SK-N-SH (cell line): ENCODE measurements at regions not wholly inside any gene's neighbourhood (a gene's known extent, or its start where the extent isn't known, plus 50 kb on each side); places are given as distances from the start of the nearest gene placed in this dataset.

Experiments
- CTCF ChIA-PET: fragments of 300-600, 350-600 bp; formaldehyde crosslinking; extraction: SDS; loops from one replicate; lab custom pipeline; 2021; lab: Yijun Ruan, JAX
- POLR2A ChIA-PET: fragments of 350-600 bp; sonication (Branson Sonifier 250); formaldehyde crosslinking; extraction: SDS; loops from one replicate; lab custom pipeline; 2020; ENCODE audit warnings: antibody characterized with exemption, inconsistent platforms; lab: Yijun Ruan, JAX
- DNase-seq: peaks from one replicate; pipeline ENCODE4 v3.0.0; 2012
- H2AFZ ChIP-seq: fragments of 200-600 bp; sonication (generic); 2 replicates; pipeline ENCODE4 v1.8.1; 2016; ENCODE audit warnings: antibody characterized with exemption, mild to moderate bottlenecking, low read depth
- H3F3A ChIP-seq: fragments of 200-600 bp; sonication (generic); replicated peaks from 2 replicates; pipeline ENCODE3; 2016; ENCODE audit warnings: antibody characterized with exemption, mild to moderate bottlenecking; ENCODE audit not compliant: insufficient read depth
- H3K27ac ChIP-seq, 2 experiments: fragments of 200-500 bp in 1 of 2; fragments of 200-600 bp in 1 of 2; sonication (Bioruptor generic) in 1 of 2; sonication (generic), shearing (Covaris generic) in 1 of 2; 2 replicates each; pipeline versions ENCODE4 v1.5.1 to v1.6.1; 2014 to 2016; ENCODE audit warnings: low read depth in 2 of 2, inconsistent platforms in 1 of 2, low read length in 1 of 2, mild to moderate bottlenecking in 1 of 2, mixed read lengths in 1 of 2
- H3K27me3 ChIP-seq: fragments of 200-600 bp; sonication (generic), shearing (Covaris generic); 2 replicates; pipeline ENCODE4 v1.6.1; 2016; ENCODE audit warnings: mixed run types; ENCODE audit not compliant: insufficient read depth
- H3K36me3 ChIP-seq, 2 experiments: fragments of 200-500 bp in 1 of 2; fragments of 200-600 bp in 1 of 2; sonication (Bioruptor generic) in 1 of 2; sonication (generic) in 1 of 2; replicated peaks in 1 of 2; 2 replicates each; pipeline versions ENCODE3 to v1.5.1; 2014 to 2016; ENCODE audit warnings: low read length in 1 of 2, mild to moderate bottlenecking in 1 of 2; ENCODE audit not compliant: insufficient read depth in 2 of 2, control insufficient read depth in 1 of 2
- H3K4me1 ChIP-seq, 2 experiments: fragments of 200-500 bp in 1 of 2; fragments of 200-600 bp in 1 of 2; sonication (Bioruptor generic) in 1 of 2; sonication (generic), shearing (Covaris generic) in 1 of 2; 2 replicates each; pipeline versions ENCODE4 v1.5.1 to v1.6.1; 2014 to 2016; ENCODE audit warnings: low read depth in 1 of 2, low read length in 1 of 2, mixed run types in 1 of 2; ENCODE audit not compliant: insufficient read depth in 2 of 2, control insufficient read depth in 1 of 2
- H3K4me2 ChIP-seq: fragments of 200-600 bp; sonication (generic), shearing (Covaris generic); 2 replicates; pipeline ENCODE4 v1.6.1; 2017; ENCODE audit warnings: mixed run types
- H3K4me3 ChIP-seq, 2 experiments: fragments of 200-500 bp in 1 of 2; fragments of 200-600 bp in 1 of 2; sonication (Bioruptor generic) in 1 of 2; sonication (generic), shearing (Covaris generic) in 1 of 2; 2 replicates each; pipeline versions ENCODE4 v1.5.1 to v1.8.1; 2014 to 2016; ENCODE audit warnings: low read depth in 2 of 2, inconsistent platforms in 1 of 2, low read length in 1 of 2, mild to moderate bottlenecking in 1 of 2, mixed read lengths in 1 of 2, moderate library complexity in 1 of 2
- H3K79me2 ChIP-seq: fragments of 200-600 bp; sonication (generic); 2 replicates; pipeline ENCODE4 v1.8.1; 2017; ENCODE audit warnings: mild to moderate bottlenecking; ENCODE audit not compliant: insufficient read depth
- H3K9ac ChIP-seq: fragments of 200-600 bp; sonication (generic); 2 replicates; pipeline ENCODE4 v1.6.1; 2017; ENCODE audit warnings: mixed run types
- H3K9me2 ChIP-seq: fragments of 200-600 bp; sonication (generic); 2 replicates; pipeline ENCODE4 v1.6.1; 2017; ENCODE audit warnings: mixed run types
- H3K9me3 ChIP-seq: fragments of 200-600 bp; sonication (generic); 2 replicates; pipeline ENCODE4 v1.6.1; 2017; ENCODE audit warnings: mixed run types, mild to moderate bottlenecking, moderate library complexity
- H4K20me1 ChIP-seq: fragments of 200-600 bp; sonication (generic); 2 replicates; pipeline ENCODE4 v1.6.1; 2017; ENCODE audit warnings: mild to moderate bottlenecking, mixed run types; ENCODE audit not compliant: insufficient read depth
- CHD2 ChIP-seq: fragments of 150-350 bp; IDR thresholded peaks from 2 replicates; pipeline ENCODE4 v1.6.1; 2018; ENCODE audit warnings: low read length; ENCODE audit not compliant: partially characterized antibody
- ELF1 ChIP-seq: IDR thresholded peaks from 2 replicates; pipeline ENCODE4 v1.4.0; 2012
- EP300 ChIP-seq, 2 experiments: IDR thresholded peaks; 2 replicates each; pipeline versions ENCODE4 v1.4.0 to v1.6.1; 2012; ENCODE audit warnings: borderline replicate concordance in 1 of 2, low read depth in 1 of 2, low read length in 1 of 2
- EZH2phosphoT487 ChIP-seq: fragments of 200-600 bp; sonication (generic); IDR thresholded peaks from 2 replicates; pipeline ENCODE4 v1.6.1; 2017; ENCODE audit warnings: low read depth, mixed run types, mild to moderate bottlenecking, antibody characterized with exemption, moderate library complexity, borderline replicate concordance
- GABPA ChIP-seq: IDR thresholded peaks from 2 replicates; pipeline ENCODE4 v1.4.0; 2012; ENCODE audit warnings: low read depth, mild to moderate bottlenecking
- JUND ChIP-seq: IDR thresholded peaks from 2 replicates; pipeline ENCODE4 v1.4.0; 2012
- MEF2A ChIP-seq: IDR thresholded peaks from 2 replicates; pipeline ENCODE4 v1.4.0; 2012; ENCODE audit warnings: low read depth, borderline replicate concordance
- NFIC ChIP-seq: IDR thresholded peaks from 2 replicates; pipeline ENCODE4 v1.4.0; 2012; ENCODE audit warnings: borderline replicate concordance
- SMC3 ChIP-seq: IDR thresholded peaks from 2 replicates; pipeline ENCODE4 v1.6.1; 2012; ENCODE audit warnings: low read depth, low read length, improper control_type of control experiment
- TAF1 ChIP-seq: IDR thresholded peaks from 2 replicates; pipeline ENCODE4 v1.6.1; 2012; ENCODE audit warnings: low read depth, mild to moderate bottlenecking, low read length, moderate library complexity, borderline replicate concordance
- TEAD4 ChIP-seq: IDR thresholded peaks from 2 replicates; pipeline ENCODE4 v1.4.0; 2012; ENCODE audit warnings: mild to moderate bottlenecking, borderline replicate concordance; ENCODE audit not compliant: insufficient read depth
- WGBS: methylation state at CpG from one replicate; pipeline ENCODE4 v1.1.6; 2017; ENCODE audit warnings: low lambda C conversion rate; 5-methylcytosine and 5-hydroxymethylcytosine counted together
- TF ChIP-seq, protein P1 (sequence below): IDR thresholded peaks from 2 replicates; pipeline ENCODE4 v1.4.0; 2012; ENCODE audit warnings: low read depth

DNA sequence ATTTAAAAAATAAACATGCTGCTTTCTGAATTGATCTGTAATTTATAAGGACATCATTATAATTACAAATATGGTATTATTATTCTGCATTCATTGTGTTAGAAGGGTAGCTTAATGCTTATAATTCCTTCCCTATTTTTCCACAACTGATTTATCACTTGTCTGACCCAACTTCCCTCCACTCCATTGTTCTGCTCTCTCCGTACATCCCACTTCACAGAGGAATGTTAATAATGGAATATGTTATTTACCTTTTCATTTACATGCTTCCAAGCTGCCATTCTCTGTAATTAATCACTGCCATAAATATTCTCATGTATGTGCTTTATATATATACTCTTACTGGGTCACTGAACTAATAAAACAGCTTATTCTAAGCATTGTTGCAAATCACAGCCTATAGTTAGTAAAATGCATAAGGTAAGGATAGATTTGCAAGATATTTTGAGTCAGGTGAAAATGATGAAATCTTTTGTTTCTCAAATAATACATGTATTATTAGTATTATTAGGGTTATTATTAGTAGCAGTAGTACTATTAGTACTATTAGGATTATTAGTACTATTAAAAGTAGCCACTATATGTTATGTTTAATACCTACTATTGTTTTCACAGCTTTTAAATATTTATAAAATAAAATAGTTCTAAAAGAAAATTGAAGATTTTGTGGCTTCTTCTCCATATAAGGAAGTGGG is 70.6 kb upstream of the NEK7 start:
- H3K27me3 ChIP-seq: no peaks in the 10 kb centered on the region
- no peaks in the 10 kb centered on the region for H3K9me2 ChIP-seq
- H3F3A ChIP-seq: peaks cover 8% of the 10 kb centered on the region
- H3K27ac ChIP-seq: no peak overlapping the region
- no peaks in the 10 kb centered on the region; a peak in 2 of 4 replicates for H3K4me1 ChIP-seq
- H3K79me2 ChIP-seq: no peaks in the 10 kb centered on the region
- WGBS: 91% methylated on average over 1 of the region's 1 CpG
- peaks cover 0 to 6% of the 10 kb centered on the region in 2 experiments for H3K36me3 ChIP-seq
- ChIA-PET POLR2A (no interaction called here), CTCF (interaction anchor here (0.8 to 1.7 kb wide), 5 partner anchors 31 to 600 kb away, joined by 3 to 5 read pairs (median 5); no protein-coding TSS in a partner anchor)
- no peak for DNase-seq
- H3K4me3 ChIP-seq: no peak overlapping the region
- no peaks in the 10 kb centered on the region for H3K9me3 ChIP-seq
- H3K9ac ChIP-seq: no peak overlapping the region
- no peak for TF ChIP-seq CHD2
- TF ChIP-seq MEF2A: no peak
- TF ChIP-seq GABPA: no peak
- TF ChIP-seq JUND: no peak
- no peak for TF ChIP-seq ELF1
- no peak for TF ChIP-seq SMC3
- TF ChIP-seq EZH2phosphoT487: no peak
- no peak for TF ChIP-seq TEAD4
- TF ChIP-seq TAF1: no peak
- TF ChIP-seq EP300 (IDR thresholded peaks at IDR 0.05; ENCODE audit: borderline replicate concordance in 1 of 2, low read depth in 1 of 2, low read length in 1 of 2): no peak
- TF ChIP-seq NFIC: no peak
- no peaks in the 10 kb centered on the region for H4K20me1 ChIP-seq
- no peak overlapping the region for H2AFZ ChIP-seq
- no peak overlapping the region for H3K4me2 ChIP-seq

DNA sequence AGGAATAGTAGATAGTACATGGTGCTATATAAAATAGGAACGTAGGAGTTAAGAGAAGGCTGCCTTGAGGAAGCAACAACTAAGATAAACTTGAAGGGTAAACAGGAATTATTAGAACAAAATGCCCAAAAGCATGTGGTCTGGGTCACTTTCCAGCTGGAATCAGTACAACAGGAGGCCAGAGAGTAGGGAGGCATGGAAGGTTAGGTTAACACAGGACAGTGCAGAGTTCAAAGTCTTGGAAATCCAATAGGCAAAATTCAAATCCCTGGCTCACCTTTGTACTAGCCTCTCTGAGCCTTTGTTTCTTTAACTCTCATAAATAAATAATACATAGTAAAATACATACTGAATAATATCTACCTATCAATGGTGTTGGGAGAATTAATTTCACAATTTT is 69.0 kb upstream of the NEK7 start:
- no peak overlapping the region for H3K4me2 ChIP-seq
- CTCF ChIA-PET: interaction anchor here (0.6 to 1.7 kb wide), 9 partner anchors 8 to 598 kb away, joined by 3 to 6 read pairs (median 3); no protein-coding TSS in a partner anchor
- no peaks in the 10 kb centered on the region for H3K9me3 ChIP-seq
- no peak overlapping the region; the same call in 1 of the 2 replicates for H2AFZ ChIP-seq
- no peaks in the 10 kb centered on the region for H4K20me1 ChIP-seq
- DNase-seq: no peak
- no peak overlapping the region for H3K4me3 ChIP-seq
- POLR2A ChIA-PET: no interaction called here
- H3K27ac ChIP-seq: peak overlapping the region; percentile 59 to 79; a peak in 1 of 4 replicates
- peaks cover 8% of the 10 kb centered on the region for H3F3A ChIP-seq
- H3K27me3 ChIP-seq: no peaks in the 10 kb centered on the region
- H3K9ac ChIP-seq: no peak overlapping the region
- no peaks in the 10 kb centered on the region; a peak in 2 of 4 replicates for H3K4me1 ChIP-seq
- TF ChIP-seq, protein P1, sequence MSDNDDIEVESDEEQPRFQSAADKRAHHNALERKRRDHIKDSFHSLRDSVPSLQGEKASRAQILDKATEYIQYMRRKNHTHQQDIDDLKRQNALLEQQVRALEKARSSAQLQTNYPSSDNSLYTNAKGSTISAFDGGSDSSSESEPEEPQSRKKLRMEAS: no peak
- H3K79me2 ChIP-seq: no peaks in the 10 kb centered on the region
- 66% methylated on average over 1 of the region's 1 CpG for WGBS
- H3K9me2 ChIP-seq: no peaks in the 10 kb centered on the region
- H3K36me3 ChIP-seq: peaks cover 0 to 6% of the 10 kb centered on the region in 2 experiments
